ENCODE measurements at regions not wholly inside any gene's neighbourhood (a gene's known extent, or its start where the extent isn't known, plus 50 kb on each side); places are given as distances from the start of the nearest gene placed in this dataset.

DNA sequence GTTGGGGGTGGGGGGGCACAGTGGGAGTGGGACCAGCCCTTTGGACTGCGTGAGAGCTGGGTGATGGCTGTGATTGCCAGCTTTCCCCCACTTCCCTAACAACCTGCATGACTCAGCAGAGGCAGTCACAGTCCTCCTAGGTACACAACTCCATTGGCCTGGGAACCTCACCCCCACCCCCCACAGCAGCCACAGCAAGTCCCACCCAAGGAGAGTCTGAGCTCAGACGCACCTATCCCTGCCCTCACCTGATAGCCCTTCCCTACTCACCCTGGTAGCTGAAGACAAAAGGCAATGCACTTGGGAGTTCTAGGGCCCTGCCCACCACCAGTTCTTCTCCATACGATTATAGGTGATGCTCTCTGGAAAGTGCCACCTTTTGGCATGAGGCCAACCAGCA is 188.9 kb downstream of the ZNF648 start:
- no peak overlapping the region for H2AFZ ChIP-seq (ENCODE audit: low read length)
- no peaks in the 10 kb centered on the region for H3K9me3 ChIP-seq (ENCODE audit: control insufficient read depth, low read depth, low read length)
- no peak for DNase-seq
- no peaks in the 10 kb centered on the region for H3K79me2 ChIP-seq (ENCODE audit: insufficient read depth, low read length)
- no peak overlapping the region for H2BK5ac ChIP-seq (ENCODE audit: insufficient read length, low read length)
- peaks cover 3% of the 10 kb centered on the region for H3K27me3 Mint-ChIP-seq (ENCODE audit: low read depth)
- no peak overlapping the region for H3K4ac ChIP-seq (ENCODE audit: low read depth, low read length)
- no peaks in the 10 kb centered on the region for H3K27me3 ChIP-seq (ENCODE audit: insufficient read depth, low read length)
- H3K9ac ChIP-seq (ENCODE audit: extremely low read depth, insufficient read length, low read length): no peak overlapping the region
- no peak overlapping the region for H2AK5ac ChIP-seq (ENCODE audit: insufficient read length, low read length)
- no peak overlapping the region for H2BK15ac ChIP-seq (ENCODE audit: low read depth, low read length)
- no peak overlapping the region for H3K14ac ChIP-seq (ENCODE audit: insufficient read depth, low read length)
- H2BK120ac ChIP-seq (ENCODE audit: low read depth, low read length, poor library complexity, severe bottlenecking): no peak overlapping the region
- H2BK20ac ChIP-seq (ENCODE audit: low read depth, low read length, poor library complexity, severe bottlenecking): no peak overlapping the region
- no peaks in the 10 kb centered on the region for H3K4me1 ChIP-seq (ENCODE audit: insufficient read depth, low read length)
- H3K4me1 Mint-ChIP-seq: no peaks in the 10 kb centered on the region
- WGBS (ENCODE audit: extremely low coverage, insufficient read length, low lambda C conversion rate): no CpG with 5 or more reads among the region's 3 CpGs
- H3K23ac ChIP-seq (ENCODE audit: insufficient read length, low read depth, low read length): no peak overlapping the region
- H4K91ac ChIP-seq (ENCODE audit: insufficient read length, low read depth, low read length): no peak overlapping the region
- no peak overlapping the region for H3K18ac ChIP-seq (ENCODE audit: insufficient read length, low read depth, low read length)
- TF ChIP-seq, protein P1, sequence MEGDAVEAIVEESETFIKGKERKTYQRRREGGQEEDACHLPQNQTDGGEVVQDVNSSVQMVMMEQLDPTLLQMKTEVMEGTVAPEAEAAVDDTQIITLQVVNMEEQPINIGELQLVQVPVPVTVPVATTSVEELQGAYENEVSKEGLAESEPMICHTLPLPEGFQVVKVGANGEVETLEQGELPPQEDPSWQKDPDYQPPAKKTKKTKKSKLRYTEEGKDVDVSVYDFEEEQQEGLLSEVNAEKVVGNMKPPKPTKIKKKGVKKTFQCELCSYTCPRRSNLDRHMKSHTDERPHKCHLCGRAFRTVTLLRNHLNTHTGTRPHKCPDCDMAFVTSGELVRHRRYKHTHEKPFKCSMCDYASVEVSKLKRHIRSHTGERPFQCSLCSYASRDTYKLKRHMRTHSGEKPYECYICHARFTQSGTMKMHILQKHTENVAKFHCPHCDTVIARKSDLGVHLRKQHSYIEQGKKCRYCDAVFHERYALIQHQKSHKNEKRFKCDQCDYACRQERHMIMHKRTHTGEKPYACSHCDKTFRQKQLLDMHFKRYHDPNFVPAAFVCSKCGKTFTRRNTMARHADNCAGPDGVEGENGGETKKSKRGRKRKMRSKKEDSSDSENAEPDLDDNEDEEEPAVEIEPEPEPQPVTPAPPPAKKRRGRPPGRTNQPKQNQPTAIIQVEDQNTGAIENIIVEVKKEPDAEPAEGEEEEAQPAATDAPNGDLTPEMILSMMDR (conservative IDR thresholded peaks at IDR 0.05): no peak
- H3K36me3 Mint-ChIP-seq (ENCODE audit: insufficient read depth in 1 of 3, low read depth in 3 of 3): peaks cover 2 to 5% (median 3%) of the 10 kb centered on the region in 3 experiments; a peak in 6 of 7 replicates
- no peak overlapping the region for H3T11ph ChIP-seq (ENCODE audit: low read length)
- no peak overlapping the region for H3K4me2 ChIP-seq (ENCODE audit: insufficient read depth, insufficient read length, low read length)
- H4K8ac ChIP-seq (replicated peaks; ENCODE audit: insufficient read length, low read depth, low read length): no peak overlapping the region
- no peak overlapping the region for H3K4me3 Mint-ChIP-seq
- no peak overlapping the region for H2BK12ac ChIP-seq (ENCODE audit: insufficient read length, low read depth, low read length)
- no peaks in the 10 kb centered on the region for H4K20me1 ChIP-seq (ENCODE audit: control insufficient read depth, insufficient read depth, insufficient read length)
- H3K23me2 ChIP-seq (ENCODE audit: insufficient read length, low read depth, low read length, poor library complexity, severe bottlenecking): no peaks in the 10 kb centered on the region
- no peaks in the 10 kb centered on the region for H3K79me1 ChIP-seq (ENCODE audit: insufficient read depth, low read depth, low read length, poor library complexity, severe bottlenecking)
- peaks cover 36 to 37% of the 10 kb centered on the region in 2 experiments for H3K9me3 Mint-ChIP-seq
- no peak overlapping the region for H3K56ac ChIP-seq (ENCODE audit: insufficient read length, low read depth, low read length)
- H4K5ac ChIP-seq (ENCODE audit: insufficient read length, low read depth, low read length): no peak overlapping the region
- H3K27ac ChIP-seq (ENCODE audit: insufficient read length, low read depth, low read length): no peak overlapping the region
- no peak overlapping the region for H3K27ac Mint-ChIP-seq
